ENCODE measurements at regions not wholly inside any gene's neighbourhood (a gene's known extent, or its start where the extent isn't known, plus 50 kb on each side); places are given as distances from the start of the nearest gene placed in this dataset.
A peak's percentile ranks its signal among the peaks of the same experiment; 100 is the strongest.
"Not testable (repeated sequence)": the region's sequence is repeated elsewhere in the genome, so short reads cannot be mapped to it uniquely, and the experiment has no call there.

DNA sequence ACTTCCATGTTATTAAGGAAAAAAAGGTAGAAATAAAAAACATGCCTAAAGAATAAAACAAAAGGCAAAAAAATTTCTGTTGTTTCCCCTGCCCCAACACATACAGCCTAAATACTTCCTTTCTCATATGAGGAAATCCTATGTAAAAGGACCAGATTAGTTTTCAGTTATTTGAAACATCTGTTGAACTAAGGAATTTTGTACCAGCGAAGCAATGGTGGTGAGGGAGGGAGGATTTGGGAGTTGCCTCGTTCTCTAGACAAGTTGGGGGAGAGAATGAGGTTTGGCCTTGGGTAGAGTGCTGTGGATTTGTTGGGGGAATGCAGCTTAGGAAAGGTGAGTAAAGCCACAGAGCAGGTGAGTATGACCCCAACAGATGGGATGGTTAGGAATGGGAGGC, 141.5 kb upstream of the RFLNA start:
- DNase-seq (ENCODE audit: low read depth, low spot score) = no peak
- H3K27ac ChIP-seq = no peak overlapping the region

DNA sequence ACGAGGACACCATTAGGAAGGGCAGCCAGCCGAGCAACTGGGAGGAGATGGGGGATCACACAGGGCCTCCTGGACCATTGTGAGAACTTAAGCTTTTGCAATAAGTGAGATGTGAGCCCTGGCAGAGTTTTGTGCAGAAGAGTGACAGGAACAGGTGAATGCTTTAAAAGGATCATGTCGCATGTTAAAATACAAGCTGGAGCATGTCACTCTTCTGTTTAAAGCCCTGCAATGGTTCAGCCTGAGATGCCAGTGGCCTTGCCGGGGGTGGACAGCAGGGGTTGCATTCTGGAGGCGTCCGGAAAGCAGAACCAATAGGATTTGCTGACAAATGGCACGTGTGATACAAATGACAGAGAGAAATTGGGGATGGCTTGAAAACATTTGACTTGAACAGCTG, 137.5 kb upstream of the RFLNA start:
- no peak overlapping the region for H3K27ac ChIP-seq
- DNase-seq (ENCODE audit: low read depth, low spot score) = no peak

DNA sequence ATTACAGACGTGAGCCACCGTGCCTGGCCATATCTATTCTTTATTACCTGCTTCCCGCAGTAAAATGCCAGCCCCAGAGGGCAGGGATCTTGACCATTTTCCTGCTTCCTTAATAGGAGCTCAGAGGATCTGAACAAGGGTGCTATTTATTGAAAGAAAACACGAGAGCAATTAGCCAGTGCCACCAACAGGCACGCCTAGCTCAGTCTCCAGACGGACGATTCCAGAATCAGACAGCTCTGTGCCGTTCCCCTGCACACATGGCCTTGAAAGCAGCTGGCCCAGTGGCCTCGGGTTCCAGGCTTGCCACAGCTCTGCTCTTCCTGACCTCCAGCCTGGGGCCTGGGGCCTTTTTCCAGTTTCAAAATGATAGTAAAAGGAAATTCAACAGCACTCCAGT, 135.2 kb upstream of the RFLNA start:
- DNase-seq (ENCODE audit: low read depth, low spot score) = no peak
- H3K27ac ChIP-seq = no peak overlapping the region

DNA sequence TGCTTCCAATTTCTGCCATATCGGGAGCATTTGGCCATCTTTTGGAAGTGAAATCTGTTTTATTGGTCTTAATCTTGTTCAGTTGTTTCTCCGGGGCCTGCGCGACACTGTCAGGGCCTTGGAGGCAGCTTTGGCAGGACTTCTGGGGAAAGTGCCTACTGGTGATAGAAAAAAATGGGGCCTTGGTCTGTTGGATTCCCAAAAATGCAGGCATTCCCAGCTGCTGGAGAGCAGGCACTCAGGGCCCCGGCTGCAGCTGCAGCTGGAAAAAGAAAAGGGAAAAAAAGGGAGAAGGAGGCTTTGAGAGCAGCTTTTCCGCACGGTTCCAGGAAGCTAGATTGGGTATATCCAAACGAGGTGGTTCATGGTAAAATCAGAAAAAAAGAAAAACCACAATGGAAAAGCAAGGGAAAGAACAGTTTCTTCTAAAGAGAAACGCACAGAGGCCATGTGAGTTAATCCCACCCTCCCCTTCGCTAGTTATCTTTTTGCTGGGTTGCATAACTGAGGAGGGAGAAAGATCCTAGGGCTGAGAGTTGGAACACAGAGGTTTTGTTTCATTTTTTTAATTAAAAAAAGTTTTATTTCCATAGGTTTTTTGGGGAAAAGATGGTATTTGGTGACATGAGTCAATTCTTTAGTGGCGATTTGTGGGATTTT, 134.7 kb upstream of the RFLNA start:
- no peak for DNase-seq (ENCODE audit: low read depth, low spot score)
- H3K27ac ChIP-seq = no peak overlapping the region

DNA sequence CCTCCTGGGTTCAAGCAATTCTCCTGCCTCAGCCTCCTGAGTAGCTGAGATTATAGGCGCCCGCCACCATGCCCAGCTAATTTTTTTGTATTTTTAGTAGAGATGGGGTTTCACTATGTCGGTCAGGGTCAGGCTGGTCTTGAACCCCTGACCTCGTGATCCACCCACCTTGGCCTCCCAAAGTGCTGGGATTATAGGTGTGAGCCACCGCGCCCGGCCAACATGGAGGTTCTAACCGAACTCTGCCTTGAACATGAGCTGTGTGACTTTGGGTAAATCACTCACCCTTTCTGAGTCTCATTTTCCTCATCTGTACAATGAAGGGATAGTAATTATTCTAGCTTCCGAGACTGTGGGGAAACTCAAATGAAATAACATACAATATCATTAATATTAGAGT, 133.5 kb upstream of the RFLNA start:
- not testable (repeated sequence) for DNase-seq (ENCODE audit: low read depth, low spot score); H3K27ac ChIP-seq

DNA sequence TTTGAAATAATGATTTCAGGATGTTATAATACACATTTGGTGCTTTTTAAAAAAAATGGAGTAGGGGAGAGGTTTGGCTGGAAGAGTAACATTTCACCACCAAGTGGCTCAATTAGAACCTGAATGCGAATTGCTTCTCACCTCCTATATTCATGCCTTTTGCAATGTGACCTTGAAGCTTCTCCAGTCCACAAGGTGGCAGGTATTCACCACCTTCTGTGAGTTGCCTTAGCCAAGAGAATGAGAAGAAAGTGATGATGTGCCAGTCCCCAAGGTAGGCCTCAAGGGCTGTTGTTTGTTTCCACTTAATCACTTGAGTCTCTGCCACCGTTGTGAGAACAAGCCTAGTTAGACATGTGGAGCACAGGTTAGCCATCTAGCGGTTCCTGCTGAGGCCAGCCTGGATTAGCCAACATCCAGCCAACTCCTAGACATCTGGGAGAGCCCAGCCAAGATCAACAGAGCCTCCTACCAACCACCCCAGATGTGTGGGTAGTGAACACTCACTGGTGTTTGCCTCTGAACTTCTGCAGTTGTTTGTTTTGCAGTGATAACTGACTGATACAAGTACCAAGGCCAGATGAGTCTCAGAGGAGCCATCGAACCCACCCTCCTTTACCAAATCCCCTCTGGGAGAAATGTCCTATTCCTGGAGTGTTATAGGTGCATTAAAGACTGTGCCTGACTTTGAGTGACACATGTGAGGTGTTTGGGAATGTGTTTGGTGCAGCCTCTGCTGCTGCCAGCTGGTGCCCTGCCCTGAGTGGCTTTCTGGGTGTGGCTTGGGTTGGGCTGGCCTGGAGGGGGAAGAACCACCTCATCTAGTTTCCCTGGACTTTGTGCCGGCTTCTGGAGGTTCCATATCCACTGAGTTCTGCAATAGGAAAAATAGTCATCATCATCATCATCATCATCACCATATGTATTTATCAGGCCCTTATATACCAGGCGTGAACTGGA, 132.5 kb upstream of the RFLNA start:
- DNase-seq (ENCODE audit: low read depth, low spot score) = no peak
- no peak overlapping the region for H3K27ac ChIP-seq

DNA sequence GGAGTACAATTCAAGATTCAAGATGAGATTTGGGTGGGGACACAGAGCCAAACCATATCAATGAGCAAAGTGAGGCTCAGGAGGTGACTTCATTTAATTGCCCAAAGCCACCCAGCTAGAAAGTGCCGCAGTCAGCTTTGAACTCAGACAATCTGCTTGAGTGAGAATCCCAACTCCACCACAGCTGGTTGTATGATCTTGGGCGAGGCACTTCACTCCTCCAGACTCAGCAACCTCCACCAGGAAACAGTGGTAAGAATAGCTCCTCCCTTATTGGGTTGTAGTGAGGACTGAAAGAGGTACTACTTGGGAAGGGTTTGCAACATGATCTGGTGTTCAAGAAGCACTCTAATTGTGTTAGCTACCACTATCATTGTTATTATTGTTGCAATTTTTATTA, 129.2 kb upstream of the RFLNA start:
- no peak overlapping the region for H3K27ac ChIP-seq
- no peak for DNase-seq (ENCODE audit: low read depth, low spot score)

DNA sequence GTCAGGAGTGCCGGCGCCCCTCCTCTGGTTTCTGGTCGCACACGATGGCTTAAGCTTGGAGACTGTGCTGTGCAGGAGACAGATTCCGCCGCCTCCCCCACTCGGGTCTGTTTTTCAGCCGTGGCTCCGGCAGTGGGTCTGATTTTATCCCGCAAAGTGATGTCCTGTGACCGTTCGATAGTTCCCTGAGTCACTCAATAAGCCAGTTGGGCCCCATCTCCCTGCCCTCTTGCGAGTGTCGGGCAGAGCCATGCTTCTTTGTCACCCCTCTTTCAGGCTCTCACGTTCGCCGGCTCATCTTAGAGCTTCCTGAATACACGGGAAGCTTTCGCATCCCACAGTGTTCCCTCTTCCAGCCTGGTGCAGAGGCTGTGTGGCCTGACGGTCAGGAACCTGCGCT, 127.8 kb upstream of the RFLNA start:
- H3K27ac ChIP-seq = no peak overlapping the region
- no peak for DNase-seq (ENCODE audit: low read depth, low spot score)

DNA sequence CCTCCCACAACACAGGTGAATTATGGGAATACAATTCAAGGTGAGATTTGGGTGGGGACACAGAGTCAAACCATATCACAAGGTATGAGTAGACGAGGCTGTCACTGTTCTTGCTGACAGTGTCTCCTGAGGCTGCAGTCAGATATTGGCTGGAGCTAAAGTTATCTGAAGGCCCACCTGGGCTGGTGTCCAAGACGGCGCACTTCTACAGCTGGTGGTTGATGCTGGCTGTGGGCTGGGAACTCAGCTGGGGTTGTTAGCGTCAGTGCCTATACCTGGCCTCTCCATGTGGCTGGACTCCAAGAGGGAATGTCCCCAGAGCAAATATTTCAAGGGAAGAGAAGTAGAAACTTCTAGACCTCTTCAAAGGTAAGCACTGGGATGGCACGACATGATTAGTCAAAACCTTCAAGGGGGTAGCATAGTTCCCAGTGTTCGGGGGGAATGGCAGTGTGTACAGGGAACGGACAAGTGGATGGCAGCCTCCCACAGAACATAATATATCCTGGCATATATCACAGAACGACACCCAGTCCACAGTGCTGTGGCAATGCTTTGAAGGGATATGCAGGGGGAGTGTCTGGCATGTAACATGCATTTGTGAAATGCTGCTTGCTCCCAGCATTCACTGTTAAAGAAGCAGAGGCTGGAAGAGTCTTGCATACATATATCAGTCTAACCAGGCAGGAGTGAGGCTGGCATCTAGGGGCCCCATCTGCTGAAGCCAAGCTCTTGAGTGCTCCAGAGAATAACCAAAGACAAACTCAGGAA, 126.7 kb upstream of the RFLNA start:
- no peak overlapping the region for H3K27ac ChIP-seq
- no peak for DNase-seq (ENCODE audit: low read depth, low spot score)

DNA sequence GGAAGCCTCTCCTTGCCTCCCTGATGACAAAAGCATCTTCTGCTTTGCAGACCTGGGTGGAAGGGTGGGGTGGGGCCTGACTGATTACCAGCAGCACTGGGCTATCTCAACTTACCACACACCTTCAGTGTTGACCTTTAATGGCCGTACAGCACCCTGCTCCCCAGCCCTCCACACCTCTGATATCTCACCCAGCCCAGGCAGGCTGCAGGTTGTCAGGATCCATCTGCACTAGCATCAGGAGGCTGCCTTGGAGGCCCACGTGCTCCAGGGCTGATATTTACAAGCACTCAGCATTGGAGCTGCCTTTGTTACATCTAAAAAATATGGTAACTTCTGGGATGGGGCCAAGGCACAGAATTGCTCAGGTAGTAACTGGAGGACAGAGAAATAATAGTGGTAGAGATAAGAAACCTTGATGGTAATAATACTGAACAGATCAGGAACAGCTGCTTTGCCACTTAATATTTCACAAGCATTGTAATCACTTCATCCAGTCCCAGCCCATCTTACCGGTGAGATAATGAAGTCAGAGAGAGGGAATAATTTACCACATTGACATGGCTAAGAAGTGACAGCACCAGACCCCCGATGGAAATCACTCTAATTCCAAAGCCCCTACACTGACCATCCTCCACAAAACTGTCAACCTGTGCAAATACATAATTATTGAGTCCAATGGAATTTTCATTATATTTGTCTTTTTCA, 125.2 kb upstream of the RFLNA start:
- DNase-seq (ENCODE audit: low read depth, low spot score) = no peak
- H3K27ac ChIP-seq = no peak overlapping the region

DNA sequence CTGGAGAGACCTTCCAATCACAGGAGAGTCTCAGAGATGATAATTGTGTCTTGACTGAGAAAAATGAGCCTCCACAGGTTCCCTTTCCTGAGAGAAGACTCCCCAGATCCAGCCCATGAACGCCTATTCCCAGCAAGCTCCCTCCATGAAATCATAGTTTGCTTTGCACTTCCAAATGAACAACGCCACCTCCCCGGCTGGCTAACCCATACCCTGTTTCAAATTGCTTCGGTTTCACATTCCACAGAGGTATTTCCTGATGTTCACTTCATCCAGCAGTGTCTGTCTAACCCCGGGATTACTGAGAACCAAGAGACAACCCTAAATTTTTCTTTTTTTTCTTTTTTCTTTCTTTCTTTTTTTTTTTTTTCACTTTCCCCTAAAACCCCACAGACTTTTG, 124.1 kb upstream of the RFLNA start:
- no peak overlapping the region for H3K27ac ChIP-seq
- DNase-seq (ENCODE audit: low read depth, low spot score) = no peak

DNA sequence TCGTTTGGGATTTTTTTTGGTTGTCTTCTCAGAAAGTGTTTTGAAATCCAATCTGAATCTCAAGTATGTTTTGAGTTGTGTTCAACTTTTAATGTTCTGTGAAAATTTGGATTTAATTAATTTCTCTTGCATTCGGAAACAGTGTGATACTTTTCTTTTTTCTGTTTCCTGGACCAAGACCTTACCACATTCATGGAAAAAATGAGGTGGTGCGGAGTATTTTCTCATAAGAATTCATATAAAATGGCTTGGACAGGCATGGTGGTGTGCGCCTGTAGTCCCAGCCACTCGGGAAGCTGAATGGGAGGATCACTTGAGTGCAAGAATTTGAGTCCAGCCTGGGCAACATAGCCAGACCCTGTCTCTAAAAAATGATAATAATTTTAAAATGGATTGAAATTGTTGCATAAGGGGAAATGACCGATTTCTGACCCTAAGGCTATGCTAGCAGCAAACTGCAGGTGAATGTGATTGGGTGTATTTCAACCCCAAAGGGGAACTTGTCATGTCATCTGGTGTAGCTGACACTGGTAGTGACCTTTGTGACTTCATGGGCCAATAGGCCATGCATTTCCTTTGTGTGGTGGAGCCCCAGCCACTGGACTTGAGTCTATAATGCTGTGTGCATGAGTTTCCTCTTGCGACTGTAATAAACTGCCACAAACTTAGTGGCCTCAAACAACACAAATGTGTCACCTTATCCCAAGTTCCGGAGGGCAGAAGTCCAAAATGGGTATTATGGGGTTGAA, 123.5 kb upstream of the RFLNA start:
- DNase-seq (ENCODE audit: low read depth, low spot score) = no peak
- no peak overlapping the region for H3K27ac ChIP-seq

DNA sequence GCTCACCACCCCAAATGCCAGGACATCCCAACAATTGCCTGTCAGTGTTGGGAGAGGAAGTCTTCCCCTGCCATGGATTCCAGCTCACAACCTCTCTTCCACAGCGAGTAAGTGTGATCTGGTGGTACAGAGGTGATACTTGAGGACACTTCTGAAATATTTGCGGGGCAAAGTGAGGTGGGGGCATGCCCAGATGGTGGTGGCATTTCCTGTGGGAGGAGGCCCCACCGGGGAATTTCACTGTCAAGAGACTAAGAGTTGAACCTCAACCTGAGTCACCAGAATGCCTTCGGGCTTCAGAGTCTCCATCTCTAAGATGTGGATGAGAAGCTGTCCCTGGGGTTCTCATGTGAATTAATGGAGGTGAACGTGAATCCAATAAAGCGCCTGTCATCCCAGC, 122.3 kb upstream of the RFLNA start:
- no peak for DNase-seq (ENCODE audit: low read depth, low spot score)
- peak overlapping the region; percentile 21 for H3K27ac ChIP-seq

DNA sequence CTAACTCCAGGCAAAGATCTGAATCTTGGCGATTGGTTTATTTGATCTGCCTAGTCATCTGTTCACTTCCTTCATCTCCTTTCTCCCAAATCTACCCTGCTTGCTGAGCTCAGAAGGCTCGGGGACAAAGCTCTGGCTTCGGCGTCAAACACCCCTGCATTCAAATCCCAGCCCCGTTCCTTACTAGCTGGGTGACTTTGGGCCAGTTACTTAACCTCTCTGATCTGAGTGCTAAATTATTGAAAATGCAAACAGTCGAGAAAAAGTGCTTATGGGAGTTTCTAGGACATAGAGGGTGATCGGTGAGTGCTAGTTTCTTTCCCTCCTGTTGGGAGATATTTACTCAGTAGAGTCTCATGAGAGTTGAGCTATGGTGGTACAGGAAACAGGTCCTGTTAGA, 121.2 kb upstream of the RFLNA start:
- no peak for DNase-seq (ENCODE audit: low read depth, low spot score)

DNA sequence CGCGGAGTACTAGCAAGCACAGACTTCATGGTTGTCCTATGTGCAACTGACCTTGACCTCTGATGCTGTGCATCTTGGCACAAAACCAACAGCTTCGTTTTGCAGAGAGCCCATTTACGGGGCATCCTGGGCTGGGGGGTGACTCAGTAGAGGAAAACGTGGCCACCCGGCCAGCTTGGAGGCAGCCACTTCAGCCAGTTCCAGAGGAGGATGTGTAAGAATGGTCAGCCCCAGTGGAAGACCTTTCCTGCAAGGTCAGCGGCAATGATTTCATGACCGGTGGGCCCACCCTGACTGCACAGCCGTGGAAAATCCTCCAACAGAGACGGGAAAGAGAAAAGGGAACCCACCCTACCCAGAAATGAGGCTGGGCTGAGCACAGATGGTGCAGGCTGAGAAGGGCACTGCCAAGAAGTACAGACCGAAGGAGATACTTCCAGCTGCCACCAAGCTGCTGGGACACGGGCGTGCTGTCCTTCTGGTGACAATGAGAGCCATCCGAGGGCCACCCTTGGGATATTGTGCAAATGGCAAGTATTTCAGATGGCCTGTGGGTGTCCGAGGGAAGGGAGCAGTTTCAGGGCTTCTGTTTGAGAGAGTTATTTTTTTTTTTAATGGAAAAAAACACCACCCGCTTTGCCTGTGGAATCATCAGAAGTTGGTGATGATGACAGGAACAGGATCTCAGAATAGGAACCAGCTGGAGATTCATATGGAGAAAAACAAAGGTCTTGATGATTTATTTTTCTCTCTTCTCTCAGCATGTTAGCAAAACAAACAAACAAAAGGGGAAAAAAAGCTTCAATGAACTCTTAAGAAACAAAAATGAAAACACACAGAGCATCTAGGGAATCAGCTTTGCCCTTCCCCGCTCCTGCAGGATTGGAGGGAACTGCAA, 120.2 kb upstream of the RFLNA start:
- H3K27ac ChIP-seq = no peak overlapping the region
- no peak for DNase-seq (ENCODE audit: low read depth, low spot score)

More for the DNA sequence above, 121.2 kb upstream of the RFLNA start:
- no peak overlapping the region for H3K27ac ChIP-seq

DNA sequence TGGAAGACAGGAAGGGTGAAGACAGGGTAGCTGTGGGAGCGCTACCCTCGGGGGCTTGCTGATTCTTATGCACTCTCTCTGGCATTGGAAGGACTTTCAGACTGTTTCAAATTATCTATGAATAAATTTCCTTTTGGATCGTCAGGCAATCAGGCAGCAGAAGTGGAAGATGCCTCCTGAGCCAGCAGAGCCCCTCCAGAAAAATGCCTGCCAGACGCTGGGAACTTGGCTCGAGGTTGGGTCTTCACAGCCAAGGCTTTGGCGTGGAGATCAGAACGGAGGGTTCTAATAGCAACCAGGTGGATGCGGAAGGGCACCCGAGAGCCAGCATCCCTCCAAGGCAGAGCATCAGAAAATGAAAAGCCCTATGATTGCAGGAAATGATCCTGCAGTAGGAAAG, 119.2 kb upstream of the RFLNA start:
- H3K27ac ChIP-seq = no peak overlapping the region
- no peak for DNase-seq (ENCODE audit: low read depth, low spot score)

DNA sequence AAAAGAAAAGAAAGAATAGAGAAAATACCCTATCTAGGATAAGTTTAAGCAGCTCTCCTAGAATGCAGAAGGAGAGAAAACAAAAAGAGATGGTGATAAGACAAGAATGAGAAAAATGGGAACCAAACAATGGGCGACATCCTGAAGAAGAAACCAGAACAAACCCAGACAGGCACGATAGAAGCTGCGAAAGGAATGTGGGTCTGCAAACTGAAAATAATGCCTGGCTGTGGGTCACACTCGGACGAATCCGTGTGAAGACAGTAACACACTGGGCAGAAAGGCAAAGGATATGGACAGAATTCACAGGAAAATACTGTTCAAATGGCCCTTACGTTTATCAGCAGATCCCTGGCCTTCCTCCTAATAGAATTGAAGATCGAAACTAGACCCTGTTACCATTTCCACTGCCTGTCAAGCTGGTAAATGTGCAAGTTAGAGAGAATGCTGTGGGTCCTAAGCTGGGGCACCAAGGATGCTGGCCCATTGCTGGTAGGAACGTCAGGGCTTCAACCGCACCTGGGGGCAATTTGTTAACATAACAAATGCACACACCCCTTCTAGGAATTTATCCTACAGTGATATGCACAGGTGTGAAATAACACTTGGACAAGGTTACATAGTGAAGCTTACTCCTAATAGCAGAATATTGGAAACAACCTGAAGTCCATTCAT, 117.5 kb upstream of the RFLNA start:
- no peak for DNase-seq (ENCODE audit: low read depth, low spot score)

DNA sequence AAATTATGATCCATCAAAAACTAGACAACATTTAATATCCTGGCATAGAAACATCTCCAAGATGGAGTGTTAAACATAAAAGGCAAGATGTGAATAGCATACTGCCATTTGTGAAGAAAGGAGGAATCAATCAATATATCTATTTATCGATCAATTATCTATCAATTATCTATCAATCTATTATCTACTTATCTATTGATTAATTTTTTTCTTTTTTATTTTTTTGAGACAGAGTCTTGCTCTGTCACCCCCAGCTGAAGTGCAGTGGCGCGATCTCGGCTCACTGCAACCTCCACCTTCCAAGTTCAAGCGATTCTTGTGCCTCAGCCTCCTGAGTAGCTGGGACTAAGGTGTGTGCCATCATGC, 117.0 kb upstream of the RFLNA start:
- H3K27ac ChIP-seq = no peak overlapping the region

More for the DNA sequence above, 117.5 kb upstream of the RFLNA start:
- no peak overlapping the region for H3K27ac ChIP-seq

More for the DNA sequence above, 117.0 kb upstream of the RFLNA start:
- DNase-seq (ENCODE audit: low read depth, low spot score) = no peak
